Calu3 (cell line): ENCODE measurements at regions not wholly inside any gene's neighbourhood (a gene's known extent, or its start where the extent isn't known, plus 50 kb on each side); places are given as distances from the start of the nearest gene placed in this dataset.

ENCODE experiments used
- BruUV-seq: library from RNA; stranded (reverse); fragments of 400-500 nt; replicated peaks from 2 replicates; lab custom pipeline; 2021; lab: Mats Ljungman, UMichigan
- CTCF ChIA-PET: fragments of 300-600 bp; sonication (Branson Sonifier 250); formaldehyde crosslinking; loops from one replicate; lab custom pipeline; 2022; ENCODE audit warnings: antibody characterized with exemption; lab: Charles Lee
- DNase-seq: peaks from one replicate; pipeline ENCODE4 v3.0.0; 2022
- H3K27ac Mint-ChIP-seq: one replicate; pipeline ENCODE4 v1.8.0; 2022; ENCODE audit warnings: mixed read lengths; ENCODE audit not compliant: unreplicated experiment
- H3K27me3 Mint-ChIP-seq: one replicate; pipeline ENCODE4 v1.8.0; 2022; ENCODE audit warnings: mixed read lengths; ENCODE audit not compliant: unreplicated experiment
- H3K36me3 Mint-ChIP-seq: one replicate; pipeline ENCODE4 v1.8.0; 2022; ENCODE audit warnings: mild to moderate bottlenecking, moderate library complexity, mixed read lengths; ENCODE audit not compliant: insufficient read depth, unreplicated experiment
- H3K4me1 Mint-ChIP-seq: one replicate; pipeline ENCODE4 v1.8.0; 2022; ENCODE audit warnings: mild to moderate bottlenecking, low read depth, mixed read lengths; ENCODE audit not compliant: unreplicated experiment
- H3K4me3 Mint-ChIP-seq: one replicate; pipeline ENCODE4 v1.8.0; 2022; ENCODE audit warnings: mild to moderate bottlenecking, low read depth, moderate library complexity, mixed read lengths; ENCODE audit not compliant: unreplicated experiment
- H3K9me3 Mint-ChIP-seq: one replicate; pipeline ENCODE4 v1.8.0; 2022; ENCODE audit warnings: low read depth, mixed read lengths; ENCODE audit not compliant: unreplicated experiment
- intact Hi-C: fragments of 100-400 bp; cut with micrococcal nuclease; formaldehyde crosslinking; loops from one replicate; pipeline ENCODE4 v1.10.0; 2022; ENCODE audit not compliant: unreplicated experiment
- TF ChIP-seq, protein P1 (sequence below): fragments of 200-600 bp; IDR thresholded peaks from one replicate; pipeline ENCODE4 v1.8.0; 2022; ENCODE audit warnings: antibody characterized with exemption; ENCODE audit not compliant: unreplicated experiment

DNA sequence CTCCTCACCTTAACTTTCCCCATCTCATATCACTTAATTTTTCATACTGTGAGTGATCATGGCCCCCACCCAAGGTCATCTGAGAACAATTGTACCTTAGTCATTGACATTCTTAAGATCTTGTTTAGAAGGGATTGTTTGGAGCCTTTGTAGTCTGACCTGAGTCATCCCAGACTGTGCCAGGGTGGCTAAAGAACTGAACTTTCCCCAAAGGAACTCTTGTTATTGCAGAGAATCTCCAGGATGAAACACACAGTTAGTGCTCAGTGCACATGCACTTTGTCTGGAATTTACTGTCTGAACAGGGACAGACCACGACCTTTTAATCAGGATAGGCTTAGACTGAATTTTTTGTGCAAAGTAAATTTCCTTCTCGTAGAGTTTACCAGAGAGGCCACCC, 112.6 kb upstream of the CCN2 start:
- Mint-ChIP-seq H3K27ac (peak overlapping the region; percentile 90), H3K4me3 (no peak overlapping the region), H3K4me1 (peaks cover 60% of the 10 kb centered on the region), H3K27me3 (no peaks in the 10 kb centered on the region), H3K36me3 (peaks cover 6% of the 10 kb centered on the region), H3K9me3 (peaks cover 3% of the 10 kb centered on the region)
- intact Hi-C loops = loop anchor here (2.0 to 10.0 kb wide), 5 partner anchors 39 to 661 kb away; no protein-coding TSS in a partner anchor
- CTCF ChIA-PET = no interaction called here
- no TSS peak for BruUV-seq
- TF ChIP-seq, protein P1, sequence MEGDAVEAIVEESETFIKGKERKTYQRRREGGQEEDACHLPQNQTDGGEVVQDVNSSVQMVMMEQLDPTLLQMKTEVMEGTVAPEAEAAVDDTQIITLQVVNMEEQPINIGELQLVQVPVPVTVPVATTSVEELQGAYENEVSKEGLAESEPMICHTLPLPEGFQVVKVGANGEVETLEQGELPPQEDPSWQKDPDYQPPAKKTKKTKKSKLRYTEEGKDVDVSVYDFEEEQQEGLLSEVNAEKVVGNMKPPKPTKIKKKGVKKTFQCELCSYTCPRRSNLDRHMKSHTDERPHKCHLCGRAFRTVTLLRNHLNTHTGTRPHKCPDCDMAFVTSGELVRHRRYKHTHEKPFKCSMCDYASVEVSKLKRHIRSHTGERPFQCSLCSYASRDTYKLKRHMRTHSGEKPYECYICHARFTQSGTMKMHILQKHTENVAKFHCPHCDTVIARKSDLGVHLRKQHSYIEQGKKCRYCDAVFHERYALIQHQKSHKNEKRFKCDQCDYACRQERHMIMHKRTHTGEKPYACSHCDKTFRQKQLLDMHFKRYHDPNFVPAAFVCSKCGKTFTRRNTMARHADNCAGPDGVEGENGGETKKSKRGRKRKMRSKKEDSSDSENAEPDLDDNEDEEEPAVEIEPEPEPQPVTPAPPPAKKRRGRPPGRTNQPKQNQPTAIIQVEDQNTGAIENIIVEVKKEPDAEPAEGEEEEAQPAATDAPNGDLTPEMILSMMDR = no peak
- peak; percentile 50 for DNase-seq

DNA sequence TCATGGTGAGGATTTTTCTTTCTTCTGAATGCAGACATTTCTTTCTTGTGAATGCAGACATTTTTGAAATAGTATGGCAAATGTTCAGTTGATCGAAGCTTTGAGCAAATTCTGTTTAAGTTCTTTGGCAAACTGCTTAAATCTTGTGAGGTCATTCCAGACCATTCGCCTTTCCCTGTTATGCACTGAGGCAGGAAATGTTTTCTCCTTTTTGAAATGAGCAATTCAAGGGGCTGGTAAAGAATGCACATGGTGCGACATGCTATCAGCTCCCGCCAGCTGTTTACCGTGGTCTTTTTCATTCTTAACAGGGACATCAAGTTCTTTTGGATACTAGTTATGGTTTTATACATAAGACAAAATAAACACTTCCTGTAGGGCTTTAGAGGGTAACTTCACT, 112.0 kb upstream of the CCN2 start:
- intact Hi-C loops = loop anchor here (2.0 to 10.0 kb wide), 5 partner anchors 39 to 662 kb away; no protein-coding TSS in a partner anchor
- no peak overlapping the region for H3K4me3 Mint-ChIP-seq
- peak overlapping the region; percentile 90 for H3K27ac Mint-ChIP-seq
- H3K4me1 Mint-ChIP-seq = peaks cover 60% of the 10 kb centered on the region
- H3K27me3 Mint-ChIP-seq = no peaks in the 10 kb centered on the region
- H3K9me3 Mint-ChIP-seq = peaks cover 3% of the 10 kb centered on the region
- TF ChIP-seq, protein P1 = no peak
- BruUV-seq = no TSS peak
- CTCF ChIA-PET = no interaction called here
- DNase-seq = no peak
- H3K36me3 Mint-ChIP-seq = peaks cover 6% of the 10 kb centered on the region

DNA sequence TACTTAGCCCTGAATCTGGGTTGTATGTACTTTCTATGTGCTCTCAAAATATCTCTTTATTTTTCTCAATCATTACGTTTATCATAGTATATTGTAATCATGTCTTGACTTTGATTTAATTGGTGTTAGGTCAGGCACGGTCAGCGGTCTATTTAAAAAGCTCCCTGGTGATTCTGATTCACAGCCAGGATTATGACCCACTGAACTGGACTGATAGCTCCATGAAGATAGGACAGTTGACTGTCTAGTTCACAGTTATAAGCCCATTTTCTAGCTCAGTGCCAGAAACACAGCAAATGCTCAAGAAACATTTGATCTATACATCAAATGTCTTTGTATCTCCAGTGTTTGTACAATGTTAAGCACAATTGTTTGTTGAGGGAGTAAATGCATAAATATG, 111.5 kb upstream of the CCN2 start:
- intact Hi-C loops = loop anchor here (2.0 to 10.0 kb wide), 5 partner anchors 40 to 662 kb away; no protein-coding TSS in a partner anchor

DNA sequence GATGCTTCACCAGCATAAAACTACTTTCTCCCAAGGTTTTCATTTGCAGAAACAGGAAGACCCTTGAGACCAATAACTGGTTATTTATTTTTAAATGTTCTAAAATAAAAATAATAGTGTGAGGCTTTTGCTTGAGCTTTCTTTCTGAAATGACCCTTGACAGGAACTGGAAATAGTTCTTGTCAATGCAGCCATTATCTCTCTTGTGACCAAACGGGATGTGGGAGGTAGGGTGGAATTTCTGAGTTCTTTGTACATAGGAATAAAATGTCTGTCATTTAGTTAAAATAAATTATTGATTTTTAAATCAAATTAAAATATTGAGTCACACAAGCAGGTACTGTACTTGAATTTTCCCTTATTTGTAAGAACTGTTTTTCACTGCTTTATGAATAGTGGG, 110.2 kb upstream of the CCN2 start:
- intact Hi-C loops = loop anchor here (5.0 to 10.0 kb wide), 4 partner anchors 39 to 663 kb away; no protein-coding TSS in a partner anchor
- no peak for DNase-seq

More for the DNA sequence above, 111.5 kb upstream of the CCN2 start:
- Mint-ChIP-seq H3K4me3 (no peak overlapping the region), H3K27me3 (no peaks in the 10 kb centered on the region), H3K9me3 (peaks cover 3% of the 10 kb centered on the region), H3K27ac (peak overlapping the region; percentile 45), H3K36me3 (peaks cover 6% of the 10 kb centered on the region), H3K4me1 (peaks cover 60% of the 10 kb centered on the region)
- DNase-seq = no peak
- TF ChIP-seq, protein P1 = no peak
- CTCF ChIA-PET = no interaction called here
- no TSS peak for BruUV-seq

More for the DNA sequence above, 110.2 kb upstream of the CCN2 start:
- H3K36me3 Mint-ChIP-seq = peaks cover 6% of the 10 kb centered on the region
- CTCF ChIA-PET = interaction anchor here (0.9 kb wide), 1 partner anchor 107 kb away, joined by 3 read pairs; no protein-coding TSS in a partner anchor
- H3K27me3 Mint-ChIP-seq = no peaks in the 10 kb centered on the region
- peaks cover 8% of the 10 kb centered on the region for H3K9me3 Mint-ChIP-seq
- H3K27ac Mint-ChIP-seq = peak overlapping the region; percentile 45
- no peak overlapping the region for H3K4me3 Mint-ChIP-seq
- no TSS peak for BruUV-seq
- peaks cover 58% of the 10 kb centered on the region for H3K4me1 Mint-ChIP-seq
- TF ChIP-seq, protein P1 = no peak
